Panc1 (cell line): ENCODE measurements at regions not wholly inside any gene's neighbourhood (a gene's known extent, or its start where the extent isn't known, plus 50 kb on each side); places are given as distances from the start of the nearest gene placed in this dataset.

Experiments used
- ATAC-seq: fragments of 200-7000 bp; cut with Tn5 transposase; 2 replicates; pipeline ENCODE4 v1.9.1; 2020; ENCODE audit warnings: mild to moderate bottlenecking, moderate library complexity
- BruUV-seq: library from RNA; stranded (reverse); fragments of 400-500 nt; replicated peaks from 2 replicates; lab custom pipeline; 2021; lab: Mats Ljungman, UMichigan
- CTCF ChIA-PET: fragments of 300-600 bp; sonication (Branson Sonifier 250); formaldehyde crosslinking; loops from one replicate; lab custom pipeline; 2022; ENCODE audit warnings: antibody characterized with exemption; lab: Charles Lee
- POLR2A ChIA-PET: fragments of 300-600 bp; sonication (Branson Sonifier 250); formaldehyde crosslinking; loops from one replicate; lab custom pipeline; 2022; ENCODE audit warnings: antibody characterized with exemption; lab: Charles Lee
- DNase-seq: peaks from one replicate; pipeline ENCODE4 v3.0.0-alpha.2; 2010; ENCODE audit warnings: low read depth, low spot score
- H3K27ac ChIP-seq: 2 replicates; pipeline ENCODE4 v1.5.1; 2011; ENCODE audit warnings: mild to moderate bottlenecking, low read length, inconsistent platforms
- H3K27me3 ChIP-seq: fragments of 200-500 bp; sonication (Bioruptor generic); 2 replicates; pipeline ENCODE4 v1.6.0; 2014; ENCODE audit warnings: low read length, inconsistent platforms; ENCODE audit not compliant: control insufficient read depth, insufficient read depth
- H3K36me3 ChIP-seq: fragments of 200-500 bp; sonication (Bioruptor generic); 2 replicates; pipeline ENCODE4 v1.5.1; 2014; ENCODE audit warnings: inconsistent platforms, mild to moderate bottlenecking, low read length, moderate library complexity; ENCODE audit not compliant: control insufficient read depth, insufficient read depth
- H3K4me1 ChIP-seq: 2 replicates; pipeline ENCODE4 v1.5.1; 2011; ENCODE audit warnings: inconsistent platforms, mild to moderate bottlenecking, low read length, moderate library complexity; ENCODE audit not compliant: control insufficient read depth, insufficient read depth
- H3K4me3 ChIP-seq, 2 experiments: 2 replicates each; pipeline ENCODE4 v1.5.1; 2011 to 2012; ENCODE audit warnings: low read depth in 2 of 2, low read length in 2 of 2, mild to moderate bottlenecking in 2 of 2, inconsistent platforms in 1 of 2, moderate library complexity in 1 of 2
- H3K9me3 ChIP-seq: fragments of 200-500 bp; sonication (Bioruptor generic); 2 replicates; pipeline ENCODE4 v1.5.1; 2014; ENCODE audit warnings: low read depth, mild to moderate bottlenecking, inconsistent platforms, low read length, moderate library complexity; ENCODE audit not compliant: control insufficient read depth, insufficient read depth
- CTCF ChIP-seq: fragments of 450-650 bp; IDR thresholded peaks from 2 replicates; pipeline ENCODE4 v1.5.1; 2017; ENCODE audit warnings: mild to moderate bottlenecking
- POLR2AphosphoS5 ChIP-seq: IDR thresholded peaks from 2 replicates; pipeline ENCODE4 v1.6.1; 2012; ENCODE audit warnings: mild to moderate bottlenecking, low read depth, low read length, moderate library complexity
- REST ChIP-seq, 2 experiments: IDR thresholded peaks; 2 replicates each; pipeline ENCODE4 v1.6.1; 2011 to 2012; ENCODE audit warnings: low read depth in 2 of 2, control low read depth in 1 of 2, low read length in 1 of 2, mild to moderate bottlenecking in 1 of 2, moderate library complexity in 1 of 2; ENCODE audit not compliant: insufficient read depth in 1 of 2
- SIN3A ChIP-seq: IDR thresholded peaks from 2 replicates; pipeline ENCODE4 v1.6.1; 2012; ENCODE audit warnings: low read depth, mild to moderate bottlenecking, low read length, moderate library complexity, borderline replicate concordance; ENCODE audit not compliant: insufficient read depth
- TCF7L2 ChIP-seq: IDR thresholded peaks from 2 replicates; pipeline ENCODE4 v1.6.1; 2011; ENCODE audit warnings: mild to moderate bottlenecking, low read depth, low read length, inconsistent platforms
- in situ Hi-C: cut with HindIII; loops from 2 replicates; pipeline ENCODE4 v1.10.0; 2016; ENCODE audit warnings: low sequenced_read_pairs, low pct_unique_long_range_greater_than_20kb
- intact Hi-C: fragments of 100-400 bp; cut with micrococcal nuclease; formaldehyde crosslinking; loops from one replicate; pipeline ENCODE4 v1.10.0; 2022; ENCODE audit not compliant: unreplicated experiment

- ATAC-seq (no peak), DNase-seq (no peak)
- Histone ChIP-seq H3K27ac (no peak overlapping the region), H3K4me1 (no peaks in the 10 kb centered on the region), H3K9me3 (no peaks in the 10 kb centered on the region), H3K36me3 (no peaks in the 10 kb centered on the region), H3K4me3 (no peak overlapping the region), H3K27me3 (no peaks in the 10 kb centered on the region; the same call in 1 of the 2 replicates)
- ChIA-PET POLR2A (no interaction called here), CTCF (no interaction called here)
- BruUV-seq, result no TSS peak
- intact Hi-C loops (no loop called here), in situ Hi-C loops (no loop called here)
- TF ChIP-seq POLR2AphosphoS5 (no peak), TCF7L2 (no peak), SIN3A (no peak), CTCF (no peak)
Measured at GRCh38 chr4:152206646-152207377, 329.1 kb downstream of the FBXW7 start.

GRCh38 chr4:152206185-152206584 lies 329.7 kb downstream of the FBXW7 start:
- POLR2A ChIA-PET, result no interaction called here
- Histone ChIP-seq H3K27ac (no peak overlapping the region), H3K27me3 (no peaks in the 10 kb centered on the region; the same call in 1 of the 2 replicates), H3K9me3 (no peaks in the 10 kb centered on the region), H3K4me3 (no peak overlapping the region), H3K4me1 (no peaks in the 10 kb centered on the region), H3K36me3 (no peaks in the 10 kb centered on the region)
- intact Hi-C loops (no loop called here), in situ Hi-C loops (no loop called here)
- ATAC-seq (no peak), DNase-seq (no peak)
- CTCF ChIA-PET, result no interaction called here
- BruUV-seq, result no TSS peak
- TF ChIP-seq CTCF (no peak), TCF7L2 (no peak), REST (IDR thresholded peaks at IDR 0.05; ENCODE audit: insufficient read depth in 1 of 2, low read depth in 2 of 2, low read length in 1 of 2) (no peak), SIN3A (no peak), POLR2AphosphoS5 (no peak)
